ENCODE measurements at regions not wholly inside any gene's neighbourhood (a gene's known extent, or its start where the extent isn't known, plus 50 kb on each side); places are given as distances from the start of the nearest gene placed in this dataset.

GRCh38 chr13:75055296-75055695 is 426.7 kb downstream of the TBC1D4 start:
- H3K9me3 ChIP-seq (ENCODE audit: low read length), result no peaks in the 10 kb centered on the region
- no peak overlapping the region for H3K27ac ChIP-seq (ENCODE audit: low read depth, low read length, poor library complexity, severe bottlenecking)
- no peaks in the 10 kb centered on the region for H4K20me1 ChIP-seq (ENCODE audit: insufficient read depth, low read length)
- no peak overlapping the region for H3K4me2 ChIP-seq (ENCODE audit: low read length)
- H3K4me1 ChIP-seq (ENCODE audit: insufficient read depth, low read length, severe bottlenecking), result no peaks in the 10 kb centered on the region
- H3K27me3 ChIP-seq (ENCODE audit: insufficient read depth, low read length), result no peaks in the 10 kb centered on the region
- no peak for TF ChIP-seq EZH2 (IDR thresholded peaks at IDR 0.05; ENCODE audit: borderline replicate concordance, low read length)
- no peak for TF ChIP-seq CTCF (IDR thresholded peaks at IDR 0.05; ENCODE audit: low read length)
- no peak overlapping the region for H2AFZ ChIP-seq (ENCODE audit: low read length)
- H3K9ac ChIP-seq (ENCODE audit: low read length), result no peak overlapping the region
- no peaks in the 10 kb centered on the region for H3K36me3 ChIP-seq (ENCODE audit: insufficient read depth, low read length)
- H3K9me2 ChIP-seq (ENCODE audit: low read depth, low read length), result no peaks in the 10 kb centered on the region
- no peak overlapping the region for H3K4me3 ChIP-seq (ENCODE audit: low read depth, low read length, poor library complexity, severe bottlenecking)
- no peaks in the 10 kb centered on the region for H3F3A ChIP-seq (ENCODE audit: insufficient read depth, low read length)
- H3K79me2 ChIP-seq (ENCODE audit: insufficient read depth, low read length), result no peaks in the 10 kb centered on the region

DNA sequence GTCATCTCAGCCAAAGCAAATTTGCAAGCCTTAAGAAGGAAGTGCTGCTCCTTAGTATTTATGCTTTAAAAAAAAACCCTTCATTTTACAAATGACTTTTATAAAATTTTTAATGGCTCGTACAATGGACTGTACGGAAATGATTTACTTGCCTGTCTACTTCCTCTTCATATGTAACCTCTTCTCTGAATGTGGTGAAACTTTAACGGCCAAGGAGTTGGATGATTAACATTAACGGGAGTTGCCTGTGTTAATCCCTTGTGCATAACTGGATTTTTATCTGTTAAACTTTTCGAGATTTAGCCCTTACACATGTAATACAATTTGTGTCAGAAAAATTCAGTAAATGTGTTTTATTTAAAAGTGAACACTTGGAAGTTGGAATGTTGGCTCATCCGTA is 429.4 kb downstream of the TBC1D4 start:
- H3K9me2 ChIP-seq (ENCODE audit: low read depth, low read length), result no peaks in the 10 kb centered on the region
- H3K9me3 ChIP-seq (ENCODE audit: low read length), result no peaks in the 10 kb centered on the region
- H3F3A ChIP-seq (ENCODE audit: insufficient read depth, low read length), result no peaks in the 10 kb centered on the region
- TF ChIP-seq CTCF (IDR thresholded peaks at IDR 0.05; ENCODE audit: low read length) (no peak), EZH2 (IDR thresholded peaks at IDR 0.05; ENCODE audit: borderline replicate concordance, low read length) (no peak)
- H3K4me3 ChIP-seq (ENCODE audit: low read depth, low read length, poor library complexity, severe bottlenecking), result no peak overlapping the region
- H3K4me2 ChIP-seq (ENCODE audit: low read length), result no peak overlapping the region
- H3K27me3 ChIP-seq (ENCODE audit: insufficient read depth, low read length), result no peaks in the 10 kb centered on the region
- no peak overlapping the region for H3K9ac ChIP-seq (ENCODE audit: low read length)
- H2AFZ ChIP-seq (ENCODE audit: low read length), result no peak overlapping the region
- H4K20me1 ChIP-seq (ENCODE audit: insufficient read depth, low read length), result no peaks in the 10 kb centered on the region
- no peaks in the 10 kb centered on the region for H3K79me2 ChIP-seq (ENCODE audit: insufficient read depth, low read length)
- no peak overlapping the region for H3K27ac ChIP-seq (ENCODE audit: low read depth, low read length, poor library complexity, severe bottlenecking)
- H3K36me3 ChIP-seq (ENCODE audit: insufficient read depth, low read length), result no peaks in the 10 kb centered on the region
- no peaks in the 10 kb centered on the region for H3K4me1 ChIP-seq (ENCODE audit: insufficient read depth, low read length, severe bottlenecking)

DNA sequence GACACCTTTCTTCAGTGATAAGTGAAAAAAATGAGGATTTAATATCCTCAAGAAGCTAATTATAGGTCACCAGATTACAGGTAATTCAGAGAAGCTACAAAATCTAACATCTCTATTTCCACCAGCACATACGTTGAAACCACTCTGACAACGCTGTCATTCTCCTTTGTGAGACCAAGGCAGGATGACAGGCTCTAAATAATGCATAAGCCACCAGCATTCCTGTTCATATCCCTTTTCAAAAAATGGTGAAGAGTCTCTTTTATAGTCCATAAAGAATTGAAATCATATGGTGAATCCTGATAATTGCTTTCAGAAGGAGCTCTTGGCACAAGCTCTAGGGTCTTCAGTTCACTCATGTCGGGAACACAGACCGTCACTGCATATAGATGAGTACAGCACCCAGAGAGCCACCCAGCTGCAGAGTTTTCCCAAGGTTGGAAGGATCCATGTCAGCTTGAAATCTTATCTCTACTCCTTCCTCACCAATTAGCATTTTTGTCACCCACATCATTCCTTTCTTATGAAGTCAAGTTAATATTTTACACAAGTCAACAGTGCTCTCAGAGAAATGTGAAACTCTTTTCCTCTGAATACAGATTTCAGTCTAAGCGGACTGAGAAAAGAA is 431.4 kb downstream of the TBC1D4 start:
- TF ChIP-seq CTCF (IDR thresholded peaks at IDR 0.05; ENCODE audit: low read length) (no peak), EZH2 (IDR thresholded peaks at IDR 0.05; ENCODE audit: borderline replicate concordance, low read length) (no peak)
- Histone ChIP-seq H3K79me2 (ENCODE audit: insufficient read depth, low read length) (no peaks in the 10 kb centered on the region), H3K4me3 (ENCODE audit: low read depth, low read length, poor library complexity, severe bottlenecking) (no peak overlapping the region), H2AFZ (ENCODE audit: low read length) (no peak overlapping the region), H3K4me1 (ENCODE audit: insufficient read depth, low read length, severe bottlenecking) (no peaks in the 10 kb centered on the region), H3K36me3 (ENCODE audit: insufficient read depth, low read length) (no peaks in the 10 kb centered on the region), H3K27ac (ENCODE audit: low read depth, low read length, poor library complexity, severe bottlenecking) (no peak overlapping the region), H3F3A (ENCODE audit: insufficient read depth, low read length) (no peaks in the 10 kb centered on the region), H3K27me3 (ENCODE audit: insufficient read depth, low read length) (no peaks in the 10 kb centered on the region), H4K20me1 (ENCODE audit: insufficient read depth, low read length) (no peaks in the 10 kb centered on the region), H3K9me2 (ENCODE audit: low read depth, low read length) (no peaks in the 10 kb centered on the region), H3K9me3 (ENCODE audit: low read length) (no peaks in the 10 kb centered on the region), H3K4me2 (ENCODE audit: low read length) (no peak overlapping the region), H3K9ac (ENCODE audit: low read length) (no peak overlapping the region)

Data from OCI-LY1 (cell line).